Liver (tissue), 8 donors: ENCODE measurements at regions not wholly inside any gene's neighbourhood (a gene's known extent, or its start where the extent isn't known, plus 50 kb on each side); places are given as distances from the start of the nearest gene placed in this dataset.

Source experiments
- DNase-seq: peaks from one replicate; pipeline ENCODE4 v3.0.0-alpha.2; 2017; ENCODE audit warnings: low spot score
- H3K27ac ChIP-seq, 2 donors: one replicate each; pipeline ENCODE4 v1.7.0; 2013; ENCODE audit warnings: inconsistent platforms in 2 of 2, low read length in 2 of 2, control low read depth in 1 of 2, low read depth in 1 of 2, mild to moderate bottlenecking in 1 of 2
- H3K27me3 ChIP-seq, 4 donors: one replicate each; pipeline versions ENCODE4 v1.6.1 to v1.7.0; 2013; ENCODE audit warnings: low read length in 3 of 4, inconsistent platforms in 1 of 4, mild to moderate bottlenecking in 1 of 4, moderate library complexity in 1 of 4; ENCODE audit not compliant: control insufficient read depth in 4 of 4, insufficient read depth in 4 of 4
- H3K36me3 ChIP-seq, 4 donors: one replicate each; pipeline versions ENCODE4 v1.6.1 to v1.7.0; 2013; ENCODE audit warnings: low read length in 3 of 4, mild to moderate bottlenecking in 3 of 4, low read depth in 1 of 4, moderate library complexity in 1 of 4; ENCODE audit not compliant: control insufficient read depth in 4 of 4, insufficient read depth in 3 of 4
- H3K4me1 ChIP-seq, 4 donors: one replicate each; pipeline versions ENCODE4 v1.6.1 to v1.7.0; 2013; ENCODE audit warnings: low read length in 3 of 4, mild to moderate bottlenecking in 3 of 4, moderate library complexity in 1 of 4; ENCODE audit not compliant: control insufficient read depth in 4 of 4, insufficient read depth in 4 of 4
- H3K4me3 ChIP-seq, 3 donors: one replicate each; pipeline versions ENCODE4 v1.6.1 to v1.7.0; 2013; ENCODE audit warnings: low read length in 3 of 3, control low read depth in 1 of 3, low read depth in 1 of 3, mild to moderate bottlenecking in 1 of 3
- H3K9ac ChIP-seq, 2 donors: one replicate each; pipeline ENCODE4 v1.7.0; 2013; ENCODE audit warnings: low read length in 2 of 2, mild to moderate bottlenecking in 2 of 2, moderate library complexity in 2 of 2, control low read depth in 1 of 2, low read depth in 1 of 2
- H3K9me3 ChIP-seq, 4 donors: one replicate each; pipeline versions ENCODE4 v1.6.1 to v1.7.0; 2013; ENCODE audit warnings: low read length in 3 of 4; ENCODE audit not compliant: control insufficient read depth in 4 of 4
- CTCF ChIP-seq: fragments of 150-350 bp; IDR thresholded peaks from 2 replicates; pipeline ENCODE4 v1.5.1; 2017; ENCODE audit warnings: improper control_type of control experiment, low read depth, low read length; ENCODE audit not compliant: missing input control
- EGR1 ChIP-seq, 2 donors: IDR thresholded peaks; 2 replicates each; pipeline ENCODE4 v1.6.1; 2016 to 2018; ENCODE audit warnings: antibody characterized with exemption in 2 of 2, low read depth in 2 of 2
- FOXA1 ChIP-seq: IDR thresholded peaks from 2 replicates; pipeline ENCODE4 v1.6.1; 2016; ENCODE audit warnings: antibody characterized with exemption
- FOXA2 ChIP-seq: IDR thresholded peaks from 2 replicates; pipeline ENCODE4 v1.6.1; 2016; ENCODE audit warnings: antibody characterized with exemption
- GABPA ChIP-seq, 2 donors: IDR thresholded peaks in 1 of 2; conservative IDR thresholded peaks in 1 of 2; 2 replicates each; pipeline ENCODE4 v1.6.1; 2016; ENCODE audit warnings: antibody characterized with exemption in 2 of 2, mild to moderate bottlenecking in 1 of 2, moderate library complexity in 1 of 2
- HNF4G ChIP-seq: IDR thresholded peaks from 2 replicates; pipeline ENCODE4 v1.6.1; 2016; ENCODE audit warnings: antibody characterized with exemption
- JUND ChIP-seq, 2 donors: IDR thresholded peaks; 2 replicates each; pipeline ENCODE4 v1.6.1; 2016; ENCODE audit warnings: antibody characterized with exemption in 2 of 2
- NR2F2 ChIP-seq: IDR thresholded peaks from 2 replicates; pipeline ENCODE4 v1.6.1; 2016; ENCODE audit warnings: antibody characterized with exemption
- RAD21 ChIP-seq, 2 donors: IDR thresholded peaks; 2 replicates each; pipeline ENCODE4 v1.6.1; 2016; ENCODE audit warnings: antibody characterized with exemption in 2 of 2, mild to moderate bottlenecking in 2 of 2
- REST ChIP-seq: IDR thresholded peaks from 2 replicates; pipeline ENCODE4 v1.6.1; 2016; ENCODE audit warnings: antibody characterized with exemption, mild to moderate bottlenecking
- RXRA ChIP-seq, 2 donors: IDR thresholded peaks; 2 replicates each; pipeline ENCODE4 v1.6.1; 2017 to 2018; ENCODE audit warnings: antibody characterized with exemption in 2 of 2, mild to moderate bottlenecking in 1 of 2
- SP1 ChIP-seq: IDR thresholded peaks from 2 replicates; pipeline ENCODE4 v1.6.1; 2018; ENCODE audit warnings: antibody characterized with exemption, mild to moderate bottlenecking
- TAF1 ChIP-seq: conservative IDR thresholded peaks from 2 replicates; pipeline ENCODE4 v1.6.1; 2016; ENCODE audit warnings: antibody characterized with exemption, mild to moderate bottlenecking
- YY1 ChIP-seq: IDR thresholded peaks from 2 replicates; pipeline ENCODE4 v1.6.1; 2016; ENCODE audit warnings: antibody characterized with exemption, mild to moderate bottlenecking
- WGBS: extraction: QIAGEN DNeasy Blood & Tissue Kit; methylation state at CpG from one replicate; pipeline ENCODE4 v1.1.7; 2013; 5-methylcytosine and 5-hydroxymethylcytosine counted together
- TF ChIP-seq, protein P1 (sequence below): IDR thresholded peaks from 2 replicates; pipeline ENCODE4 v1.6.1; 2016; ENCODE audit warnings: antibody characterized with exemption
- TF ChIP-seq, protein P2 (sequence below): IDR thresholded peaks from 2 replicates; pipeline ENCODE4 v1.6.1; 2016; ENCODE audit warnings: antibody characterized with exemption
- donor health status: healthy.
- donor health status: healthy.
- donor health status: healthy.
- donor health status: healthy.
- donor health status: healthy.

GRCh38 chr21:16145479-16145878, 415.7 kb downstream of the USP25 start:
- no peak for DNase-seq
- H3K4me3 ChIP-seq = no peak overlapping the region
- H3K27me3 ChIP-seq = peaks cover 0 to 5% (median 0%) of the 10 kb centered on the region in 4 donors
- H3K9ac ChIP-seq = no peak overlapping the region
- no peaks in the 10 kb centered on the region for H3K9me3 ChIP-seq
- WGBS = 89% methylated on average over 7 of the region's 7 CpGs
- no peak overlapping the region for H3K27ac ChIP-seq
- no peaks in the 10 kb centered on the region for H3K4me1 ChIP-seq
- no peaks in the 10 kb centered on the region for H3K36me3 ChIP-seq
- TF ChIP-seq FOXA2 = no peak
- TF ChIP-seq HNF4G = no peak

- Histone ChIP-seq H3K9ac (no peak overlapping the region), H3K36me3 (no peaks in the 10 kb centered on the region), H3K4me1 (no peaks in the 10 kb centered on the region), H3K27me3 (no peaks in the 10 kb centered on the region), H3K9me3 (no peaks in the 10 kb centered on the region), H3K4me3 (no peak overlapping the region), H3K27ac (no peak overlapping the region)
- TF ChIP-seq SP1 (no peak), CTCF (no peak), YY1 (no peak), FOXA1 (no peak), GABPA (IDR thresholded peaks at IDR 0.05 in 1 of 2, conservative IDR thresholded peaks at IDR 0.05 in 1 of 2) (no peak), JUND (IDR thresholded peaks at IDR 0.05) (no peak), REST (no peak), HNF4G (no peak), FOXA2 (no peak), RAD21 (IDR thresholded peaks at IDR 0.05) (no peak), TAF1 (no peak), EGR1 (IDR thresholded peaks at IDR 0.05; ENCODE audit: low read depth in 2 of 2) (no peak), RXRA (IDR thresholded peaks at IDR 0.05) (no peak), NR2F2 (no peak)
- TF ChIP-seq, protein P1, sequence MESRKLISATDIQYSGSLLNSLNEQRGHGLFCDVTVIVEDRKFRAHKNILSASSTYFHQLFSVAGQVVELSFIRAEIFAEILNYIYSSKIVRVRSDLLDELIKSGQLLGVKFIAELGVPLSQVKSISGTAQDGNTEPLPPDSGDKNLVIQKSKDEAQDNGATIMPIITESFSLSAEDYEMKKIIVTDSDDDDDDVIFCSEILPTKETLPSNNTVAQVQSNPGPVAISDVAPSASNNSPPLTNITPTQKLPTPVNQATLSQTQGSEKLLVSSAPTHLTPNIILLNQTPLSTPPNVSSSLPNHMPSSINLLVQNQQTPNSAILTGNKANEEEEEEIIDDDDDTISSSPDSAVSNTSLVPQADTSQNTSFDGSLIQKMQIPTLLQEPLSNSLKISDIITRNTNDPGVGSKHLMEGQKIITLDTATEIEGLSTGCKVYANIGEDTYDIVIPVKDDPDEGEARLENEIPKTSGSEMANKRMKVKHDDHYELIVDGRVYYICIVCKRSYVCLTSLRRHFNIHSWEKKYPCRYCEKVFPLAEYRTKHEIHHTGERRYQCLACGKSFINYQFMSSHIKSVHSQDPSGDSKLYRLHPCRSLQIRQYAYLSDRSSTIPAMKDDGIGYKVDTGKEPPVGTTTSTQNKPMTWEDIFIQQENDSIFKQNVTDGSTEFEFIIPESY = no peak
- TF ChIP-seq, protein P2, sequence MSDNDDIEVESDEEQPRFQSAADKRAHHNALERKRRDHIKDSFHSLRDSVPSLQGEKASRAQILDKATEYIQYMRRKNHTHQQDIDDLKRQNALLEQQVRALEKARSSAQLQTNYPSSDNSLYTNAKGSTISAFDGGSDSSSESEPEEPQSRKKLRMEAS = no peak
- 95% methylated on average over 4 of the region's 4 CpGs for WGBS
- no peak for DNase-seq
These were observed 424.5 kb downstream of the USP25 start for GRCh38 chr21:16154321-16154720.
